ENCODE measurements at regions not wholly inside any gene's neighbourhood (a gene's known extent, or its start where the extent isn't known, plus 50 kb on each side); places are given as distances from the start of the nearest gene placed in this dataset.

DNA sequence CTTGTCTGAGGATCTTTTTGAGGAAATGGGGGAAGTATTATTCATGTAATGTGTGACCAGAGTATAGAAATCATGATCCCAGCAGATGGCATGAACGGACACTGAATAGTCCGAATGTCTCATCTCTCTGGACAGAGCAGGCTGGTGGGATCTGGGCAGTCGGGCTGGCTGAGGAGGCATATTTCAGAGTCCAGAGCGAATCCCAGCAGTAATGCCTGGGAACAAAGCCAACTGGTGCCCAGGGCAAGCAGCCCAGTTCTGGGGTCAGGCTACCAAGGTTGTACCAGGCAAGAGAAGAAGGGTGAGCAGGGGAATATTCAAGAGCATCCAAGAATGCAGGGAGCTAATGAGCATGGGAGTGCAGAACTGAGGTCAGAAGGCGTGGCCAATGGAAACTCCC, 306.4 kb downstream of the ZSWIM6 start:
- no peak for TF ChIP-seq POLR2AphosphoS5 (IDR thresholded peaks at IDR 0.05)
- TF ChIP-seq CTCF (IDR thresholded peaks at IDR 0.05) = no peak
- TF ChIP-seq EP300 (IDR thresholded peaks at IDR 0.05) = no peak
- no peak for TF ChIP-seq POLR2A (IDR thresholded peaks at IDR 0.05)

Measured in sigmoid colon (tissue), 4 donors.